K562 (cell line): ENCODE measurements at regions not wholly inside any gene's neighbourhood (a gene's known extent, or its start where the extent isn't known, plus 50 kb on each side); places are given as distances from the start of the nearest gene placed in this dataset.

Experiments
- ATAC-seq: fragments of 200-7000 bp; cut with Tn5 transposase; 3 replicates; pipeline ENCODE4 v1.9.1; 2020; ENCODE audit warnings: moderate library complexity
- BruUV-seq: library from RNA; stranded (reverse); fragments of 400-500 nt; replicated peaks from 2 replicates; lab custom pipeline; 2021; lab: Mats Ljungman, UMichigan
- CTCF ChIA-PET: fragments of 300-600 bp; formaldehyde crosslinking; extraction: SDS; loops from one replicate; lab custom pipeline; 2021; ENCODE audit warnings: low intra/inter-chr PET ratio; lab: Yijun Ruan, JAX
- POLR2A ChIA-PET: fragments of 300-600, 350-650 bp; sonication (Branson Sonifier 250); formaldehyde crosslinking; extraction: SDS; loops from one replicate; lab custom pipeline; 2021; ENCODE audit warnings: antibody characterized with exemption, inconsistent platforms; lab: Yijun Ruan, JAX
- DNase-seq, 4 experiments: peaks; one replicate each; pipeline versions ENCODE4 v3.0.0 to v3.0.0-alpha.2; 2011 to 2018; ENCODE audit warnings: low spot score in 3 of 4, mixed read lengths in 3 of 4; ENCODE audit errors: extremely low read depth in 1 of 4
- FAIRE-seq: peaks from 2 replicates; lab custom pipeline; 2011; peaks lifted over from hg19 to GRCh38; lab: Jason Lieb, UNC
- H2AFZ ChIP-seq: 2 replicates; pipeline ENCODE4 v1.6.0; 2011; ENCODE audit warnings: low read depth, low read length, control low read depth, inconsistent platforms
- H3K27ac ChIP-seq: fragments of 200-600 bp; 3 replicates; pipeline ENCODE4 v1.8.0; 2011; ENCODE audit warnings: low read depth, mild to moderate bottlenecking, control low read depth, inconsistent platforms, low read length, moderate library complexity, mixed read lengths; ENCODE audit errors: extremely low read depth
- H3K27me3 ChIP-seq, 2 experiments: fragments of 300-600 bp in 1 of 2; 2 replicates in 1 of 2; 3 replicates in 1 of 2; pipeline versions ENCODE4 v1.6.0 to v1.8.0; 2011; ENCODE audit warnings: inconsistent platforms in 2 of 2, low read length in 2 of 2, mild to moderate bottlenecking in 1 of 2, mixed read lengths in 1 of 2, moderate library complexity in 1 of 2; ENCODE audit not compliant: control insufficient read depth in 2 of 2, insufficient read depth in 2 of 2
- H3K36me3 ChIP-seq: fragments of 300-600 bp; 3 replicates; pipeline ENCODE4 v1.8.0; 2011; ENCODE audit warnings: mild to moderate bottlenecking, low read length, inconsistent platforms; ENCODE audit not compliant: control insufficient read depth, insufficient read depth
- H3K4me1 ChIP-seq, 2 experiments: fragments of 200-600 bp in 1 of 2; replicated peaks in 1 of 2; 2 replicates in 1 of 2; 3 replicates in 1 of 2; pipeline versions ENCODE4 v1.5.1 to v1.8.0; 2011; ENCODE audit warnings: inconsistent platforms in 2 of 2, low read length in 2 of 2, mild to moderate bottlenecking in 1 of 2, mixed read lengths in 1 of 2, moderate library complexity in 1 of 2; ENCODE audit not compliant: control insufficient read depth in 2 of 2, insufficient read depth in 2 of 2
- H3K4me2 ChIP-seq: 2 replicates; pipeline ENCODE4 v1.6.1; 2011; ENCODE audit warnings: low read length, control low read depth, inconsistent platforms, mixed read lengths; ENCODE audit not compliant: insufficient read depth
- H3K4me3 ChIP-seq: fragments of 200-600 bp; sonication (generic), shearing (Covaris generic); 2 replicates; pipeline ENCODE4 v1.5.1; 2016; ENCODE audit warnings: control low read depth, inconsistent platforms
- H3K79me2 ChIP-seq: fragments of 200-600 bp; 3 replicates; pipeline ENCODE4 v1.8.0; 2011; ENCODE audit warnings: low read length, inconsistent platforms; ENCODE audit not compliant: control insufficient read depth, insufficient read depth
- H3K9ac ChIP-seq, 2 experiments: 2 replicates each; pipeline versions ENCODE4 v1.6.0 to v1.6.1; 2011; ENCODE audit warnings: low read depth in 2 of 2, low read length in 2 of 2, control low read depth in 1 of 2, inconsistent platforms in 1 of 2, mild to moderate bottlenecking in 1 of 2, mixed read lengths in 1 of 2; ENCODE audit not compliant: insufficient read depth in 1 of 2
- H3K9me1 ChIP-seq: one replicate; pipeline ENCODE4 v1.6.0; 2011; ENCODE audit warnings: inconsistent platforms, mild to moderate bottlenecking, low read length, moderate library complexity; ENCODE audit not compliant: control insufficient read depth, insufficient read depth
- H3K9me3 ChIP-seq: replicated peaks from 2 replicates; pipeline ENCODE4 v1.5.1; 2011; ENCODE audit warnings: low read depth, low read length, inconsistent platforms; ENCODE audit not compliant: control insufficient read depth, insufficient read depth
- H4K20me1 ChIP-seq: replicated peaks from 2 replicates; pipeline ENCODE4 v1.6.1; 2011; ENCODE audit warnings: low read length, inconsistent platforms, mixed read lengths; ENCODE audit not compliant: control insufficient read depth, insufficient read depth
- ATF3 ChIP-seq, 2 experiments: fragments of 450-650 bp in 1 of 2; sonication (generic) in 1 of 2; formaldehyde crosslinking in 1 of 2; IDR thresholded peaks in 1 of 2; conservative IDR thresholded peaks in 1 of 2; 2 replicates each; pipeline versions ENCODE4 v1.6.1 to v1.8.1; 2016 to 2023; ENCODE audit warnings: mild to moderate bottlenecking in 2 of 2, moderate library complexity in 2 of 2, inconsistent platforms in 1 of 2, missing genetic modification reagents in 1 of 2
- CBX2 ChIP-seq: fragments of 200-600 bp; sonication (generic); IDR thresholded peaks from one replicate; pipeline ENCODE4 v1.6.1; 2012; ENCODE audit warnings: mild to moderate bottlenecking, low read length, inconsistent platforms; ENCODE audit not compliant: insufficient read depth, poor library complexity, severe bottlenecking
- CC2D1A ChIP-seq: fragments of 450-650 bp; IDR thresholded peaks from 2 replicates; pipeline ENCODE4 v1.6.1; 2017; ENCODE audit warnings: mild to moderate bottlenecking
- ID3 ChIP-seq, 2 experiments: fragments of 250-450 bp in 1 of 2; fragments of 450-650 bp in 1 of 2; sonication (Bioruptor Pico) in 1 of 2; IDR thresholded peaks; 2 replicates each; pipeline versions ENCODE4 v1.6.1 to v1.8.0; 2016 to 2021; ENCODE audit warnings: mild to moderate bottlenecking in 2 of 2, moderate library complexity in 2 of 2, missing compliant biosample characterization in 1 of 2, missing genetic modification characterization in 1 of 2
- IRF1 ChIP-seq: sonication (generic); formaldehyde crosslinking; IDR thresholded peaks from 2 replicates; pipeline ENCODE4 v1.8.0; 2022; ENCODE audit warnings: missing genetic modification reagents, mild to moderate bottlenecking, borderline replicate concordance
- SMC3 ChIP-seq: conservative IDR thresholded peaks from 2 replicates; pipeline ENCODE4 v1.6.1; 2011; ENCODE audit warnings: low read depth, low read length, improper control_type of control experiment; ENCODE audit not compliant: insufficient read depth
- SREBF1 ChIP-seq: fragments of 150-350 bp; IDR thresholded peaks from 2 replicates; pipeline ENCODE4 v1.6.1; 2014; ENCODE audit warnings: antibody characterized with exemption, low read depth, low read length, borderline replicate concordance
- ZBTB1 ChIP-seq: sonication (generic); formaldehyde crosslinking; IDR thresholded peaks from 2 replicates; pipeline ENCODE4 v1.8.1; 2023; ENCODE audit warnings: missing genetic modification reagents, low read depth, mild to moderate bottlenecking, borderline replicate concordance
- ZNF778 ChIP-seq: fragments of 450-650 bp; formaldehyde crosslinking; IDR thresholded peaks from 2 replicates; pipeline ENCODE4 v1.4.0; 2020; ENCODE audit warnings: mild to moderate bottlenecking, moderate library complexity
- ZSCAN29 ChIP-seq: fragments of 450-650 bp; IDR thresholded peaks from 2 replicates; pipeline ENCODE4 v1.6.1; 2017
- WGBS: fragments of 100-300 bp; shearing (Covaris generic); methylation state at CpG from one replicate; pipeline ENCODE4 v1.1.6; 2016; ENCODE audit warnings: low coverage, mixed read lengths; ENCODE audit not compliant: insufficient coverage; ENCODE audit errors: missing lambda C conversion rate; 5-methylcytosine and 5-hydroxymethylcytosine counted together
- in situ Hi-C: fragments of 300-500 bp; cut with MboI; formaldehyde crosslinking; loops from 4 replicates; pipeline ENCODE4 v1.15.0; 2018; ENCODE audit warnings: inconsistent platforms, mixed read lengths
- intact Hi-C: fragments of 100-400 bp; cut with micrococcal nuclease; formaldehyde crosslinking; loops from 2 replicates; pipeline ENCODE4 v1.14.2; 2022

GRCh38 chr3:36175916-36176461 is 204.3 kb upstream of the STAC start:
- no peaks in the 10 kb centered on the region for H3K27me3 ChIP-seq
- H3K36me3 ChIP-seq: no peaks in the 10 kb centered on the region
- no peak for FAIRE-seq
- H3K9ac ChIP-seq: no peak overlapping the region
- BruUV-seq: no TSS peak
- no peaks in the 10 kb centered on the region for H3K4me1 ChIP-seq
- no peak for TF ChIP-seq CBX2
- no peak for TF ChIP-seq ZBTB1 (CRISPR knock-in tag)
- TF ChIP-seq ZSCAN29: no peak
- no peak for TF ChIP-seq CC2D1A
- TF ChIP-seq SMC3: no peak
- no peak for TF ChIP-seq ID3 (CRISPR knock-in tag; IDR thresholded peaks at IDR 0.05)
- TF ChIP-seq ID3 (tag; IDR thresholded peaks at IDR 0.05): no peak
- TF ChIP-seq ATF3 (IDR thresholded peaks at IDR 0.05): no peak
- TF ChIP-seq ATF3 (CRISPR knock-in tag; conservative IDR thresholded peaks at IDR 0.05): no peak
- no peak for TF ChIP-seq IRF1 (CRISPR knock-in tag)
- TF ChIP-seq ZNF778 (CRISPR knock-in tag): no peak
- no peak for TF ChIP-seq SREBF1
- intact Hi-C loops (no loop called here), in situ Hi-C loops (no loop called here)
- POLR2A ChIA-PET: no interaction called here
- H3K9me3 ChIP-seq: 0 out of 2 replicates have a peak, but pooled peaks cover 2% of the 10 kb centered on the region
- no peak overlapping the region for H3K27ac ChIP-seq
- no peaks in the 10 kb centered on the region for H4K20me1 ChIP-seq
- H3K4me2 ChIP-seq: no peak overlapping the region
- no peaks in the 10 kb centered on the region for H3K9me1 ChIP-seq
- ATAC-seq: no peak
- no peak overlapping the region for H2AFZ ChIP-seq
- no peak for DNase-seq
- WGBS: 0% methylated on average over 2 of the region's 2 CpGs
- CTCF ChIA-PET: no interaction called here
- no peak overlapping the region for H3K4me3 ChIP-seq
- no peaks in the 10 kb centered on the region for H3K79me2 ChIP-seq
